GM12878 (cell line): ENCODE measurements at regions not wholly inside any gene's neighbourhood (a gene's known extent, or its start where the extent isn't known, plus 50 kb on each side); places are given as distances from the start of the nearest gene placed in this dataset.

Source experiments
- PBX3 ChIP-seq: IDR thresholded peaks from 2 replicates; pipeline ENCODE4 v1.6.1; 2011; ENCODE audit warnings: mild to moderate bottlenecking, low read depth, low read length, moderate library complexity; ENCODE audit not compliant: insufficient replicate concordance
- PKNOX1 ChIP-seq: fragments of 450-650 bp; IDR thresholded peaks from 2 replicates; pipeline ENCODE4 v1.6.1; 2016; ENCODE audit warnings: mild to moderate bottlenecking
- POLR2A ChIP-seq: IDR thresholded peaks from 2 replicates; pipeline ENCODE4 v1.6.1; 2011; ENCODE audit warnings: low read depth, mild to moderate bottlenecking, low read length
- SMARCA5 ChIP-seq: fragments of 450-650 bp; IDR thresholded peaks from 2 replicates; pipeline ENCODE4 v1.6.1; 2017; ENCODE audit warnings: mild to moderate bottlenecking
- SPI1 ChIP-seq: IDR thresholded peaks from 2 replicates; pipeline ENCODE4 v1.6.1; 2011; ENCODE audit warnings: low read depth, mild to moderate bottlenecking, low read length, moderate library complexity, borderline replicate concordance; ENCODE audit not compliant: insufficient read depth
- TAF1 ChIP-seq: IDR thresholded peaks from 2 replicates; pipeline ENCODE4 v1.6.1; 2011; ENCODE audit warnings: mild to moderate bottlenecking, low read depth, low read length, borderline replicate concordance
- TF ChIP-seq, protein P1 (sequence below), 3 experiments: IDR thresholded peaks in 2 of 3; conservative IDR thresholded peaks in 1 of 3; 2 replicates each; pipeline ENCODE4 v1.5.1; 2011; ENCODE audit warnings: low read depth in 3 of 3, low read length in 3 of 3, mild to moderate bottlenecking in 3 of 3, control low read depth in 2 of 3, moderate library complexity in 2 of 3, inconsistent platforms in 1 of 3, mixed read lengths in 1 of 3; ENCODE audit not compliant: control insufficient read depth in 2 of 3, insufficient read depth in 1 of 3; ENCODE audit errors: extremely low read depth in 1 of 3

- TF ChIP-seq PKNOX1: no peak
- TF ChIP-seq TAF1: no peak
- no peak for TF ChIP-seq PBX3
- no peak for TF ChIP-seq SMARCA5
- TF ChIP-seq, protein P1, sequence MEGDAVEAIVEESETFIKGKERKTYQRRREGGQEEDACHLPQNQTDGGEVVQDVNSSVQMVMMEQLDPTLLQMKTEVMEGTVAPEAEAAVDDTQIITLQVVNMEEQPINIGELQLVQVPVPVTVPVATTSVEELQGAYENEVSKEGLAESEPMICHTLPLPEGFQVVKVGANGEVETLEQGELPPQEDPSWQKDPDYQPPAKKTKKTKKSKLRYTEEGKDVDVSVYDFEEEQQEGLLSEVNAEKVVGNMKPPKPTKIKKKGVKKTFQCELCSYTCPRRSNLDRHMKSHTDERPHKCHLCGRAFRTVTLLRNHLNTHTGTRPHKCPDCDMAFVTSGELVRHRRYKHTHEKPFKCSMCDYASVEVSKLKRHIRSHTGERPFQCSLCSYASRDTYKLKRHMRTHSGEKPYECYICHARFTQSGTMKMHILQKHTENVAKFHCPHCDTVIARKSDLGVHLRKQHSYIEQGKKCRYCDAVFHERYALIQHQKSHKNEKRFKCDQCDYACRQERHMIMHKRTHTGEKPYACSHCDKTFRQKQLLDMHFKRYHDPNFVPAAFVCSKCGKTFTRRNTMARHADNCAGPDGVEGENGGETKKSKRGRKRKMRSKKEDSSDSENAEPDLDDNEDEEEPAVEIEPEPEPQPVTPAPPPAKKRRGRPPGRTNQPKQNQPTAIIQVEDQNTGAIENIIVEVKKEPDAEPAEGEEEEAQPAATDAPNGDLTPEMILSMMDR (IDR thresholded peaks at IDR 0.05 in 2 of 3, conservative IDR thresholded peaks at IDR 0.05 in 1 of 3; ENCODE audit: control insufficient read depth in 2 of 3, extremely low read depth in 1 of 3, insufficient read depth in 1 of 3, low read depth in 3 of 3, low read length in 3 of 3): no peak
- no peak for TF ChIP-seq SPI1
- no peak for TF ChIP-seq POLR2A
Observed at GRCh38 chr14:55936691-55937090, 181.5 kb upstream of the PELI2 start.
